GM10248 (cell line): ENCODE measurements at regions not wholly inside any gene's neighbourhood (a gene's known extent, or its start where the extent isn't known, plus 50 kb on each side); places are given as distances from the start of the nearest gene placed in this dataset.

ENCODE experiments used
- CTCF ChIA-PET: fragments of 300-600 bp; sonication (Branson Sonifier 250); formaldehyde crosslinking; extraction: SDS; loops from one replicate; lab custom pipeline; 2021; ENCODE audit warnings: antibody characterized with exemption; lab: Yijun Ruan, JAX
- POLR2A ChIA-PET: fragments of 350-650 bp; sonication (Branson Sonifier 250); formaldehyde crosslinking; extraction: SDS; loops from one replicate; lab custom pipeline; 2020; ENCODE audit warnings: antibody characterized with exemption; lab: Yijun Ruan, JAX
- DNase-seq: peaks from one replicate; pipeline ENCODE4 v3.0.0; 2012; ENCODE audit errors: extremely low spot score
- CTCF ChIP-seq: IDR thresholded peaks from 2 replicates; pipeline ENCODE4 v1.5.1; 2012; ENCODE audit warnings: mild to moderate bottlenecking, low read depth; ENCODE audit errors: extremely low read depth, missing control alignments, control extremely low read depth

GRCh38 chr3:18233987-18234716 is 191.0 kb downstream of the SATB1 start:
- no peak for DNase-seq
- CTCF ChIA-PET: no interaction called here
- TF ChIP-seq CTCF: no peak
- POLR2A ChIA-PET: no interaction called here

- ChIA-PET CTCF (no interaction called here), POLR2A (no interaction called here)
- TF ChIP-seq CTCF: no peak
- no peak for DNase-seq
Observed at GRCh38 chr3:18232317-18232716, 192.8 kb downstream of the SATB1 start.

DNA sequence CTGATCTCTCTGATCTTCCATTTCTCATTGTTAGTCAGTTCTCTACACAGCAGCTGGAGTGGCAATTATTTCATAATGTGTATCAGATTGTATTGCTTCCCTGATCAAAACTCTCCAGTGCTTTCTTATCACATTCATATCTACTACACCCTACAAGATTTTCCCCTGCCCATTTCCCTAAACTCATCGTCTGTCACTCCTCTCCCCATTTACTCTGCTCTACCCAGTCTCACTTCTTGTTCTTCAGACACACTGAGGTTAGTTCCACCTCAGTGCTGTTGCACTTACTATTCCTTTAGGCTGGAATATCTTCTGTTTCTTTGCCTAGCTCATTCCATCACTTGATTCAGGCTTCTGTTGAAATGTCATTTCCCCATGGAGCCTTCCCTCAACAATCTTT is 197.1 kb downstream of the SATB1 start:
- no peak for DNase-seq
- ChIA-PET CTCF (no interaction called here), POLR2A (no interaction called here)
- no peak for TF ChIP-seq CTCF

- ChIA-PET CTCF (interaction anchor here (1.5 kb wide), 1 partner anchor 11 kb away, joined by 3 read pairs; no protein-coding TSS in a partner anchor), POLR2A (no interaction called here)
- no peak for TF ChIP-seq CTCF
- no peak for DNase-seq
Observed at GRCh38 chr3:18225709-18226108, 199.4 kb downstream of the SATB1 start.

GRCh38 chr3:18224426-18224825 is 200.7 kb downstream of the SATB1 start:
- TF ChIP-seq CTCF: no peak
- CTCF ChIA-PET: interaction anchor here (1.5 kb wide), 1 partner anchor 9 kb away, joined by 3 read pairs; no protein-coding TSS in a partner anchor
- POLR2A ChIA-PET: no interaction called here
- no peak for DNase-seq

DNA sequence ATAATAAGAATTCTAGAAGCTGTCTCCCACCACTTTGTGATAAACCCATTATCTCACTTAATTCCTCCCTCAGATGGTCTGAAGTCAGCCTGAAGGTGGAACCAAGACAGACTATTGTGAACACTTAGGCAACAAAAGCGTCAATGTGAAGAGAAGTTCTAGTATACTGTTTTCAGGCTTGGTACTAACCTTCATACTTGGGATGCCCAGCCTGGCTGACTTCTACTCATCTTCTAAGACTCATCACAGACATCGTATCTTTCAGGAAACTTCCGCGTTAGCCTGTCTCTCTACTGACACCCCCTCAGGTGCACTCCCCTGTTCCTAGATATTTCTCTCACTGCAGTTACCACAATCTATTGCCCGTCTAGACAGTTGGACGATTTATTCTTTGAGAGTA is 201.2 kb downstream of the SATB1 start:
- no peak for TF ChIP-seq CTCF
- DNase-seq: no peak
- ChIA-PET CTCF (no interaction called here), POLR2A (no interaction called here)
